Activated CD4-positive, CD25-positive, alpha-beta regulatory T cell treated with anti-CD3 and anti-CD28 coated beads, Interleukin-2, amount 50 U/mL, for 72 hours (primary cell): ENCODE measurements at regions not wholly inside any gene's neighbourhood (a gene's known extent, or its start where the extent isn't known, plus 50 kb on each side); places are given as distances from the start of the nearest gene placed in this dataset.

Source experiments
- DNase-seq: peaks from one replicate; pipeline ENCODE4 v3.0.0; 2021

GRCh38 chr17:73724990-73725389 lies 80.7 kb upstream of the SDK2 start:
- no peak for DNase-seq

GRCh38 chr17:73725794-73726515 lies 81.7 kb upstream of the SDK2 start:
- no peak for DNase-seq

DNA sequence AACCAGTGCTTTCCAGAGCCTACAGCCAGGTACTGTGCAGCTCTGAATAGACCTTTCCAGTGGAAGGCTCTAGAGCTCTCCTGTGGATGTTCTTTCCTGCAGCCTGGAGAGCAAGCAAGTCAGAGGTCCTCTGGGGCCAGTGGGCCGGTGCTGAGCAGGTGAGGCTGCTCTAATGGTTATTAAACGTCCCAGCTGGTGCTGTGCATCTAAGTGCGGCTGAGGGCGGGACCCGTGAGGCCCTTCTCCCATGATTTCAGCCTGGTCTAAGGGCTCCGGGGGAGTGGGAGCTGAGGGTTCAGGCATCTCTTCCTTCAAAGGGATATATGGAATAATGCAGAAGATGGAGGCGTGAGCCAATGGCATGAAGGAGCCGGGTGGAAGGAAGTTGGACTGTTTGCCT lies 83.7 kb upstream of the SDK2 start:
- DNase-seq: no peak

DNA sequence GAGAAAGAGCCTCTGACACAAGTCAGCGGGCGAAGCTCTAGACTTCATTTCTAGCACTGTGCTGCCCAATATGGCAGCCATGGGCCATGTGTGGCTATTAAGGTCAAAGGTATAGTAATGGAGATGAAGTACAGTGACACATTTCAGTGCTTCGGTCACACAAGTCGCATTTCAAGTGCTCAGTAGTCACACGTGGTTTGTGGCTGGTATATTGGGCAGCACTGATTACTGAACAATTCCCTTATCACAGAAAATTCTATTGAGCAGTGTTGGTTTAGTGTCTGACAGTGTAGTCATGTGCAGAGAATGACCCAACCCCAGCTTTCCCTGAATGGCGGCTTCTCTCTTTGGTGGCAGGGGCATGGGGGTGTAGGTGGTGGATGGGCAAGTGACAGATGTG lies 84.9 kb upstream of the SDK2 start:
- DNase-seq: no peak

- no peak for DNase-seq
Measured at GRCh38 chr17:73731733-73732132, 87.5 kb upstream of the SDK2 start.

DNA sequence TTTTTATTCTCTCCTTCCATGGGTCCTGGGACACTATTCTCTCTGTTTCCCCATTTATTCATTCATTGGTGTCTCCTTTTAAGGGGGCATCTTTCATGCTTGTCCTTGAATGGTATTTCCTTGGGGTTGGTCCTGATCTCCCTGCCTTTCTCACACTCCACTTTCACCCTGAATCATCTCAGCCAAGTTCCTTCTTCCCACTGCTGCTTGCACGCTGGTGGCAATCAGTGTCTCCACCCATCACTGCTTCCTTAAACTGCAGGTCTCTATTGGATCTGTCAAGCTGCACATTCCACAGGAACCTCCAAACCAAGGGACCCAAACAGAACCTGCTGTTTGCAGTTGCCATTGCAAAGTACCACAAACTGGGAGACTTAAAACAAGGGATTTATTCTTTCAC lies 89.3 kb upstream of the SDK2 start:
- DNase-seq: no peak

GRCh38 chr17:73735245-73735644 lies 91.0 kb upstream of the SDK2 start:
- no peak for DNase-seq

DNA sequence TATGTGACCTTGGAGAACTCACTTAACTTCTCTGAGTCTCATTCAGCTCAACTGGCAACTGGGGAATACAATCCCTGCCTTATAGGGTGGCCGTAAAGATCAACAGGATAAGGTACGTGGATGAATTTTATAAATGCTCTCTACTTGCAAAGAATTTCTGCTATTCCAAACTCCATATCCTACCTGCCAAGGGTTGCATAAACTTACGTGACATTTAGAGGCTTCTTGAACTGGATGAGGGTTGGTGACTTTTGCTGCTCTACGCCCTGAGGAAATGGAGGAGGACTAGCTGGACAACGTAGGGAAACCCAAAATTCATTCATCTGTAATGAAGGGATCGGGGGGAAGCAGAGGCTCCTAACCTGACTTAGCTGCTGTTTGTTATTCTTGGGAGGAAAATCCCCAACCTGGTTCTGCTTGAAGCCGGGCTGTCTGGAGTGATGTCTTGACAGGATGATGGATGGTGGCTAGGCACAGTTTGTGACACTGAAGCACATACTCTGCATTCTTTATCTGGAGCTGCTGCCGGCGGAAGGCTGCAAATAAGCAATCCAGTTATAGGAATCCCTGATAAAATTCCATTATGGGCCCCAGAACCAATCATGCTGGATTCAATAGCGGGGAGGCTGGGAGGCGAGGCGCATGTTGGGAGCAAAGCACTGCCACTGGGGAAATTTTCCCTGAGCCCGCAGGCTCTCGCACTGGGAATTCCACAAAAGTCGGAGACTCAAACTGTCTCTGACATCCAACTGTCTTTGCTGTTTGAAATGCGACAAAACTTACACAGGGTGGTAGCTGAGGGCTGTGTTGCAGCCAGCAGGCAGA lies 94.7 kb upstream of the SDK2 start:
- no peak for DNase-seq

GRCh38 chr17:73740370-73740769 lies 96.1 kb upstream of the SDK2 start:
- no peak for DNase-seq

DNA sequence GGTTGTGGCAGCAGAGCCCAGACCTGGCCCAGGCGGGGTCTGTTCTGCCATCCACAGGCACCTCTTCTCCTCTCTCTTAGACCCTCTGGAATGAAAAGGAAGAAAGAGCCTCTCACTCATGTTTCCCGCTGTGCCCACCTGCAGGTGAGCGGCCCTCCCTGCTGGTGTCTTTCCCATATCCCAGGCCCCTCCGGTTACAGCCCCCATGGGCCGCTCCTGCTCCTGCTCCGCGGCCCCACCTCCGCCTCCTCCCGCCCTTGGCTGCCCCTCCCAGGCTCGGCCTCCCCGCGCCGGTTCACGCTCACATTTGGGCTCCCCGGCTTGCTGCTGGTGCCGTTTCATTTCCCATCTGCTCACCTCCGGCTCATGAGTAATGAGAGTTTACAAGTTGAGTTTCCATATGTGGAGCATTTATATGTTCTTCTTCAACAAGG lies 98.7 kb upstream of the SDK2 start:
- DNase-seq: no peak

GRCh38 chr17:73743518-73744201 lies 99.4 kb upstream of the SDK2 start:
- no peak for DNase-seq

DNA sequence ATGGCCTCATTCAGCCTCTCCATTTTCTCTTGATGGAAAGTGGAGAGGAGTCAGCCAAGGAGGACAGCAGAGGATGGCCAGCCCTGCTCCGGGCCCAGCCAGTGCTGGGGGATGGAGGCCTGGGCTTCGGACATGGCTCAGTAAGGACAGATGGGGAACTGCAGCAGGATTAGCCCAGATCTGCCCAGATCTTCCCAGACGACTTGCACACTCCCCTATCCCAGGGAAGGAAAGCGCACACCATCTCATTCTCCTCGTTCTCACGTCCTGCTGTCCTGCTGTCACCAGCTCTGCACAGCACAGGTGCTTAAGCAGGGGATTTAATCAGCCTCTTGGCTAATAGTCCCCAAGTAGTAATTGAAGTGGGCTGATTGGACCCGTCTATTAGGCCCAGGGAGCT lies 100.2 kb upstream of the SDK2 start:
- no peak for DNase-seq

GRCh38 chr17:73746314-73747073 lies 102.2 kb upstream of the SDK2 start:
- DNase-seq: no peak

DNA sequence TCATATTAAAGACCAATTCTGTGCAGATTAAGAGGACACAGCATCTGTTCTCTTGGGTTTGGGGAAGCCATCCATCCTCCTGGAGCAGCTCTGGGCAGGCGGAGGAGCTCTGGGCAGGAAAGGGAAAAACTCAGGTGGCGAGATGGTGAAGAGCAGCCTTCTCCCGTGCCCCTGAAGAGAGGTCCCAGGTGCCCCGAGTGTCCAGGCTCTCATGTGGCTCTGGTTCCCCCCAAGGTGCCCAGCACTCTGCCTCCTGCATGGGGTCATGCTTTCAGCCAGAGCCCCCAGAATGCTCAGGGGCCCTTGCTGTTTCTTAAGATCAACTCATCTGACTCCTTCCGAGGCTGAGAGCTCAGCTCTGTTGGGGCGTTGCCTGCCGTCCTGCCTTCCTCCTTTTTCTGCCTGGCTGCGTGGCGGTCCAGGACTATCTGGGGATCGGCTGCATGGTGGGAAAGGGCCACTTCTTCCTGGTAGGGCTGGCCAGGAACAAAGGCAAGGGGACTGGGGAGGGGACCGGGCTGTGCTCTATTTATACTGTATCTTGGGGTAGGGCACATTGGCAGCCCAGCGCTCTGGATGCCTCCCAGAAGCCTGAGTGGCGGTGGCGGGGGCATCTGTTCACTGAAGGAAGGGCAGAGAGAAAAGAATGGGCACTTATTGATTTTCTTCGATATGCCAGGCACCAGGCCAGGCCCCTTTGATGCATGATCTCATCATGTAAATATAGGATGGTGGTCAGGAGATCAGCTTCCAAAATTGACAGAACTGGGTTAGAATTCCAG lies 103.2 kb upstream of the SDK2 start:
- no peak for DNase-seq

DNA sequence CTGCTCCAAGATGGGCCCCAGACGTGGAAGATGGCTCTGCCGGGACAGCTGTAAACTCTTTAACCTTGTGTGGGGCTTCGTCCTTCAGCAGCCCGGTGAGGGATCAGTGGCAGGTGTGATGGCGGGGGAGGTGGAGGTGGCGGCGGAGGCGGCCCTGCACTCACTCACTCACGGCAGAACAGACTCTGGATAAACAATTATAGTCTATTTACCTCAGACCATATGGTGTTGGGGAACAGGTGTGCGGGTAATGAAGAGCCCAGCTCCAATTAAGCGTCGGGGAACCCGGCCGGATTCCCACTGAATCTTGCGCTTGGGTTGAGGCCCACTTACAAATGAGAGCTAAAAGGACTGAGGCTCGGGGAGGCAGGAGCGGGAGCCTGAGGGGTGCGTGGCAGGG lies 104.3 kb upstream of the SDK2 start:
- DNase-seq: no peak

- no peak for DNase-seq
Measured at GRCh38 chr17:73749337-73749823, 105.1 kb upstream of the SDK2 start.

- no peak for DNase-seq
Measured at GRCh38 chr17:73749928-73750605, 105.8 kb upstream of the SDK2 start.

DNA sequence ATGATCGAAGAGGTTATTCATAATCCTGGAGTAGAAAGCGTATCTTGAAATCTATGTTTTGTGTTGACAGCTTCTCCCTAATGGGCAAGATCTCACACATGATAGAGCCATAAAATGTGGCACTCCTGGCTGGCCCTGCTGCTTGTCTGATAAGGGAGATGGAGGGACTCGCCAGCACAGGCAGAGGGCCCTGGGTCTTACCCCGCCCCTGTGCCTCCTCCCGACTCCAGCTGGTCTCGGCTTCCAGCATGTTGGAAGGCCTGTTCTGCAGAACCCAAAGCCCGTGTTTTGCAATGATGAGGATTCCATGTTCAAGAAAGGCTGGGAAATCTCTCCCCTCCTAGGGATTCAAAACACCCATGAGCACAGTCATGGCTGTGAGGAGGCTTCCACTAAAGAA lies 106.7 kb upstream of the SDK2 start:
- DNase-seq: no peak

- no peak for DNase-seq
Measured at GRCh38 chr17:73753751-73754496, 109.7 kb upstream of the SDK2 start.

GRCh38 chr17:73754886-73755400 lies 110.7 kb upstream of the SDK2 start:
- DNase-seq: no peak

DNA sequence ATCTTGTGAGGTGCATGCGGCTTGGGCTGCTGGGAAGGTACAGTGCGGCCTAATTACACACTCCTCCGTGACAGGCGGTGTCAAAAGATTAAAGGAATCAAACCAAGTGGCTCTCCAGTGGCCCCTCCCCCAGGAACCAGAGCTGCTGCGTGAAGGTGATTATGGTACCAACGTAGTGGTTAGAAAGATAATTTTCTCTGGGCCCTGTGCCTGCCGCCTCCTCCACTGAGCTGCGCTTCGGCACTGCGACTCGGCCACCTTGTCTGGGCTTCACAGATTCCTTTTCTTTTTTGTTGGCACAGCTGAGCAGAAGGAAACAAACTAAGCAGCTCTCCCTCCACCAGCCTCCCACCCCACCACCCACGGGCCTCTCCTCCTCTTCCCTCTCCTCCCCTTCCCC lies 113.2 kb upstream of the SDK2 start:
- no peak for DNase-seq
